ENCODE measurements at regions not wholly inside any gene's neighbourhood (a gene's known extent, or its start where the extent isn't known, plus 50 kb on each side); places are given as distances from the start of the nearest gene placed in this dataset.

DNA sequence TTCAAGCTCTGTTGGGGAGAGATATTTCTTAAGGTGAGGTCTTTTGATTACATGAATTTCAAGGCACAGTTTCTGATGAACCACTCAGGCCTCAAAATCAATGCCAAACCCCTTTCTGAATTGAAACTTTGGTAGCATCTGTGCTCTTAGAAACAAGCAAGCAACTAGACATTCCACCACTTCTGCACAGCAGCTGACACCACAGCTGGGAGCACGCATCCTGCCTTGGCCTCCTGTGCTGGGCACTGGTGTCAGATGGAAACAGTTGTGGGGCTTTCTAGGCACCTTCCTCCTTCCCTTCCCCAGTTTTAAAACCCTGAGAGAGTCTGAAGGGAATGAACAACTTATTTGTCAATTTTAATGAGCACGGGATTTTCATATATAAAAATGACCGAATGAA is 360.2 kb downstream of the ADGRL2 start:
- Histone ChIP-seq H3K79me2 (ENCODE audit: control insufficient read depth, low read length) (no peaks in the 10 kb centered on the region), H3K4me1 (ENCODE audit: control insufficient read depth, low read length) (no peaks in the 10 kb centered on the region), H3K4me3 (ENCODE audit: low read length) (no peak overlapping the region), H3K27ac (ENCODE audit: low read depth, low read length) (no peak overlapping the region), H3K27me3 (ENCODE audit: control insufficient read depth, low read length) (no peaks in the 10 kb centered on the region), H3K9me2 (replicated peaks; ENCODE audit: control insufficient read depth, low read length) (no peaks in the 10 kb centered on the region), H3K9me3 (ENCODE audit: control insufficient read depth, insufficient read depth, low read length) (no peaks in the 10 kb centered on the region), H3F3A (ENCODE audit: control insufficient read depth, insufficient read depth) (no peaks in the 10 kb centered on the region), H4K20me1 (ENCODE audit: control insufficient read depth, insufficient read depth, low read depth, low read length) (no peaks in the 10 kb centered on the region), H3K36me3 (ENCODE audit: control insufficient read depth, low read length) (no peaks in the 10 kb centered on the region), H3K4me2 (ENCODE audit: low read length) (no peak overlapping the region)
- TF ChIP-seq, protein P1, sequence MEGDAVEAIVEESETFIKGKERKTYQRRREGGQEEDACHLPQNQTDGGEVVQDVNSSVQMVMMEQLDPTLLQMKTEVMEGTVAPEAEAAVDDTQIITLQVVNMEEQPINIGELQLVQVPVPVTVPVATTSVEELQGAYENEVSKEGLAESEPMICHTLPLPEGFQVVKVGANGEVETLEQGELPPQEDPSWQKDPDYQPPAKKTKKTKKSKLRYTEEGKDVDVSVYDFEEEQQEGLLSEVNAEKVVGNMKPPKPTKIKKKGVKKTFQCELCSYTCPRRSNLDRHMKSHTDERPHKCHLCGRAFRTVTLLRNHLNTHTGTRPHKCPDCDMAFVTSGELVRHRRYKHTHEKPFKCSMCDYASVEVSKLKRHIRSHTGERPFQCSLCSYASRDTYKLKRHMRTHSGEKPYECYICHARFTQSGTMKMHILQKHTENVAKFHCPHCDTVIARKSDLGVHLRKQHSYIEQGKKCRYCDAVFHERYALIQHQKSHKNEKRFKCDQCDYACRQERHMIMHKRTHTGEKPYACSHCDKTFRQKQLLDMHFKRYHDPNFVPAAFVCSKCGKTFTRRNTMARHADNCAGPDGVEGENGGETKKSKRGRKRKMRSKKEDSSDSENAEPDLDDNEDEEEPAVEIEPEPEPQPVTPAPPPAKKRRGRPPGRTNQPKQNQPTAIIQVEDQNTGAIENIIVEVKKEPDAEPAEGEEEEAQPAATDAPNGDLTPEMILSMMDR (IDR thresholded peaks at IDR 0.05; ENCODE audit: low read depth, low read length, poor library complexity, severe bottlenecking) = no peak
- no peak for TF ChIP-seq EZH2phosphoT487 (IDR thresholded peaks at IDR 0.05; ENCODE audit: borderline replicate concordance, low read length)

DNA sequence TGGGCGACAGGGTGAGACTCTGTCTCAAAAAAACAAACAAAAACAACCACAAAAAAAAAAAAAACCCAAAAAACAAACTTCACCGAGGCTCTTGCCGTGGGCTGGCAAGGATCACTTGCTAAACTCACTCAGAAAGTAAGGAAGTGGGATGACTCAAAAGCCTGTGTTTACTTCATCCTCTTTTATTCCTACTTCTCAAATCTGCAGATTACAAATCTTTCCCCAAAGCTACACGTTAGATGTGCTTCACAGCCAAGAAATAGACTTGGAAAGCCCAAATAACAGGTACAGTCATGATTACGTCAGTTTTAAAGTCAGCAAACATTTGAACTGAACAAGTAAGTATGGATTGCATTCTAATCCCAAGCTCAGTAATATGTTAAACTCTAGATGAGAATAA is 359.3 kb downstream of the ADGRL2 start:
- Histone ChIP-seq H3K4me3 (ENCODE audit: low read length) (no peak overlapping the region), H3K4me2 (ENCODE audit: low read length) (no peak overlapping the region), H3K4me1 (ENCODE audit: control insufficient read depth, low read length) (no peaks in the 10 kb centered on the region), H3K27me3 (ENCODE audit: control insufficient read depth, low read length) (no peaks in the 10 kb centered on the region), H3K36me3 (ENCODE audit: control insufficient read depth, low read length) (no peaks in the 10 kb centered on the region), H3F3A (ENCODE audit: control insufficient read depth, insufficient read depth) (no peaks in the 10 kb centered on the region), H4K20me1 (ENCODE audit: control insufficient read depth, insufficient read depth, low read depth, low read length) (no peaks in the 10 kb centered on the region), H3K79me2 (ENCODE audit: control insufficient read depth, low read length) (no peaks in the 10 kb centered on the region), H3K9me3 (ENCODE audit: control insufficient read depth, insufficient read depth, low read length) (no peaks in the 10 kb centered on the region), H3K27ac (ENCODE audit: low read depth, low read length) (no peak overlapping the region), H3K9me2 (replicated peaks; ENCODE audit: control insufficient read depth, low read length) (no peaks in the 10 kb centered on the region)
- no peak for TF ChIP-seq EZH2phosphoT487 (IDR thresholded peaks at IDR 0.05; ENCODE audit: borderline replicate concordance, low read length)
- TF ChIP-seq, protein P1 (IDR thresholded peaks at IDR 0.05; ENCODE audit: low read depth, low read length, poor library complexity, severe bottlenecking) = no peak

DNA sequence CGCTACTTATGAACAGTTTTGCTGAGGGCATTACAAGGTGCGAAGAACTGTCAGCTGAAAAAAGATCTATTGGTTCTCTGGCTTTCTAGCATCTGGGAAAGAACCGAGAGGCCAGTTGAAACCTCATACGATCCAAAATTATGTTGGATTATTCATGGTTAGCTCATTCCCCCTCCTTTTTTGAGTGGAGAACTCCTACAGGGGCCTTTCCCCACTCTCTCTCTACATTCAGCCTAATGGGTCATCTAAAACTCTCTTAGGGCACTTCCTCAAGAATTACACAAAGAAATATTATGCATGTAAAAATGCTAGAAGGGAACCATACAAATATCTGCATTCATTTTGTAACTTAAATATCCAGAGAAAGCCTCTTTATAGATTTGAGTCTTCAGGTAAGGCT is 358.2 kb downstream of the ADGRL2 start:
- TF ChIP-seq, protein P1 (IDR thresholded peaks at IDR 0.05; ENCODE audit: low read depth, low read length, poor library complexity, severe bottlenecking) = no peak
- no peak for TF ChIP-seq EZH2phosphoT487 (IDR thresholded peaks at IDR 0.05; ENCODE audit: borderline replicate concordance, low read length)
- no peak overlapping the region for H3K27ac ChIP-seq (ENCODE audit: low read depth, low read length)
- H3K27me3 ChIP-seq (ENCODE audit: control insufficient read depth, low read length) = no peaks in the 10 kb centered on the region
- H3K4me2 ChIP-seq (ENCODE audit: low read length) = no peak overlapping the region
- no peaks in the 10 kb centered on the region for H3K9me2 ChIP-seq (replicated peaks; ENCODE audit: control insufficient read depth, low read length)
- H4K20me1 ChIP-seq (ENCODE audit: control insufficient read depth, insufficient read depth, low read depth, low read length) = no peaks in the 10 kb centered on the region
- H3K79me2 ChIP-seq (ENCODE audit: control insufficient read depth, low read length) = no peaks in the 10 kb centered on the region
- no peaks in the 10 kb centered on the region for H3F3A ChIP-seq (ENCODE audit: control insufficient read depth, insufficient read depth)
- no peaks in the 10 kb centered on the region for H3K4me1 ChIP-seq (ENCODE audit: control insufficient read depth, low read length)
- no peaks in the 10 kb centered on the region for H3K36me3 ChIP-seq (ENCODE audit: control insufficient read depth, low read length)
- no peak overlapping the region for H3K4me3 ChIP-seq (ENCODE audit: low read length)
- no peaks in the 10 kb centered on the region for H3K9me3 ChIP-seq (ENCODE audit: control insufficient read depth, insufficient read depth, low read length)
